GM21529 (cell line): ENCODE measurements at regions not wholly inside any gene's neighbourhood (a gene's known extent, or its start where the extent isn't known, plus 50 kb on each side); places are given as distances from the start of the nearest gene placed in this dataset.

Experiments
- ATAC-seq: cut with Tn5 transposase; IDR thresholded peaks from one replicate; pipeline ENCODE4 v1.9.1; 2021; ENCODE audit not compliant: unreplicated experiment

- no peak for ATAC-seq
Measured at GRCh38 chr17:15894258-15894657, 50.7 kb upstream of the ADORA2B start.

GRCh38 chr17:15894913-15895658, 49.8 kb upstream of the ADORA2B start:
- no peak for ATAC-seq
